ENCODE measurements at regions not wholly inside any gene's neighbourhood (a gene's known extent, or its start where the extent isn't known, plus 50 kb on each side); places are given as distances from the start of the nearest gene placed in this dataset.

DNA sequence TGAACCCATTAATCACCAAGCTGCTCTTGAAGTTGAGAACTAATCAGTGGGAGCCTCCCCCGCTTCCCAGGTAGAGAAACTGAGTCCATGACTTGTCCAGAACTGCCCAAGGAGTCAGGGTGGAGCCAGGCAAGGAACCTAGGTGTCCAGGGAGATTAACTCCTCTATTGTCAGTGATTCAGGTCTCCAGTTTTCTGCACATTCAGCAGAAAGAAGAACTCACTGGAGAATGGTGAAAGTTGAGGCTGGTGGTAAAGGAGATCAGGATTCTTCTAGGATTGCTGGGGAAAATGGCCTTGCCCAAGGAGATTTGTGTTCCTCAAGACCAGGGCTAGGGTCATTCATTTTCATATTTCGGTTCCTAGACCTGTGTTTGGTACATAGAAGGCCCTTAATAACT is 87.2 kb upstream of the CISTR start:
- no peak for DNase-seq

DNA sequence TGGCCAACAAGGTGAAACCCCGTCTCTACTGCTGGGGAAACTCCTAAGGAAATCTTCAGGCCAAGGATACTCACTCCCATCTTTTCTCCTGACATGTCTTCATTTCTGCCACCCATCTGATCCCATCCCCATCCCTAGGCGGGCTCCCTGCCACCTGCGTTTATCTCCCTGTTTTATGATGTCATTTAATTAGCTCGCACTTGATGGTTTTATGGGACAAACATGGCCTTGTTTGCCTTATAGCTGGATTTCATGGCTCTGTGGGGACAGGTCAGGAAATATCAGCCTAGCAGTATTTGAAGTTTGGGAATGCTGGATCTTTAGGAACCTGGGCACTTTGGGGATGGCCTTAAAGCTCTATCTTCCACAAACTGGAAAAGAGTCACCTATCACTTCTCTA is 88.5 kb upstream of the CISTR start:
- no peak for DNase-seq

DNA sequence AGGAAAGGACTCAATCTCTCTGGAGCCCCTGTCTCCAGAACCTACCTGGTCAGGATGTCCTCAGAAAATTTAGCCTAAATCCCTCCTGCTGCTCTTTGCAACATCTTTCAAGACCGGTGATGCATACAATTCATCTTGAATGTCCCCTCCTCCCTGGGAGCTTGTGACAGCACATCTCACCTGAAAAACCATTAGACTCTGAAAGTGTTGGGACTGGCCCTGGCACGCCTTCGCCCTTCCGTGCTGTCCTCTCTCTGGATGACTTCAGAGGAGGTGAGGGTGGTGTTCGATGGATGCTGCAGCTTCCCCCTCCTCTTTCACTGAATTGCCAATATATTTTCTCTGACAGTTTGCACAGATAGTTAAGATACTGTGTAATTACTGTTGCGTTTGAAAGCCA is 90.9 kb upstream of the CISTR start:
- DNase-seq, result no peak

DNA sequence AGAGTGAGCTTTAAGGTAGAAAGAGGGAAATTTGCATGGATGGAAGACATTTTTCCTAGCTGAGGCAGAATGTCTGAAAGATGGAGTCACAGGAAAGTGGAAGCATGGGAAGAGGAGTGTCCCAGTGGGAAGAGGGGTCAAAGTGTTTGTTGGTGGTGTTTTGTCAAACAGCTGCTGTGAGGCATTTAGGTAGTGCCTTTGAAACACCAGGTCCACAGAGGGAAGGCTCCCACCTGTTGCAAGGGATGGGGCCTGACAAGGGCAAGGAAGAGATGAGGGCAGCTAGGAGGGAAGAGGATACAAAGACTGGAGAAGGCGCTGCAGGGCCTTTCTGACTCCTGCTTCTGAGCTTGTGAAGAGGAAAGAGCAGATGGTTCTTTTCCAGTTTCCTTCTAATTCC is 91.8 kb upstream of the CISTR start:
- DNase-seq, result no peak

DNA sequence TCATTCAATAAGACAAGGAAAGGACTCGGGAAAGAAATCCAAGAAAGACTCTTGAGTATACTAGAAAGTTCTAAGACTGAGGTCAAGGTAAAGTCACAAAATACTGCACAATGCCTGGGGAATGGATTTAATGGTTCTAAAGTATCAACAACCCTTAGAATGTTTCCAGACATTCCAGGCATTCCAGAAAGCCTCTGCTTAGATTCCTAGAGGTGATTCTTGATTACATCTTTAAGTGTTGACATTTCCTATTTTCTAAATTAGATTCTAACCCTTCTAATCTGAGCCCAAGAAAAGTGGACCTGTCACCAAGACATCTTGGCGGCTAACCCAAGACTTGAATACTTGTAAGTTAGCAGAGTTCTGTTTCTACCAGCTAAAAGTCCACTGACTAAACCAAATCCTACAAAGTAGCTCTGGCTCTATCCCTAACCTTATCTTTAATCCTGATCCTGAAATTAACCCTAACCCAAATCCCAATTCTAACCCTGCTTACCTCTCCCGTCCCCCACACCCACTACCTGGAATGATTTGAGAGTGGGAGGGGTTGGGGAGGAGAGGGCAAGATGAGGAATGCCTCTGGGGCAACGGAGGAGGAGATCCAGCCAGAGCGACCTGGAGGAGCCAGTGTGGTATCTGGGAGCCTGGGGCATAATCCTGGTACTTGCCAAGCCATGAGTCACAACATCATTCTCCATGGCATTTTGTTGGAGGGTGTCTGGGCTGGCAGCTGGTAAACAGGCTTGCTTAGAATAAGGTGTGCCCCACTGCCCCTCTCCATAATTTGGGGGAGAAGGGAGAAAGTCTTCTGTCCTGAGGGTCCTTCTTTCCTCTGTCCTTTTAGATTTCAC is 93.4 kb upstream of the HOXC13 start:
- peak; percentile 27 to 81 for DNase-seq

DNA sequence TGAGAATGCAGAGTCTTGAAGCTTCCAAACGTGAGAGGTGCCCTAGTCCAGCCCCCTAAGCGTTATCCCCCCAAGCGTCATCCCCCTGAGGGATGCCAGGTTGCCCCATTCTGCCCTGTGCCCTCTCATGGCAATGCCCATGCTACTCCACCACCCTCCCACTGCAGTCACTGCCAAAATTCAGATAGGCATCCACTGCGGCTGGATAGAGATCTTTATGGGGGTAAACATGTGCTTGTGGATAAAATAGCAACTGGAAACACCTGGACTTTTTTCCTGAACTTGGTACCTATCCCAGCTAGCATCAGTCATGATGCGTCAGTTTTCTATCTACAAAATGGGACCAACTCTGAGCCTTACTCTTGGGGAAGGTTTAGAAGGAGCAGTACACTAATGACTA is 92.7 kb upstream of the HOXC13 start:
- no peak for DNase-seq

DNA sequence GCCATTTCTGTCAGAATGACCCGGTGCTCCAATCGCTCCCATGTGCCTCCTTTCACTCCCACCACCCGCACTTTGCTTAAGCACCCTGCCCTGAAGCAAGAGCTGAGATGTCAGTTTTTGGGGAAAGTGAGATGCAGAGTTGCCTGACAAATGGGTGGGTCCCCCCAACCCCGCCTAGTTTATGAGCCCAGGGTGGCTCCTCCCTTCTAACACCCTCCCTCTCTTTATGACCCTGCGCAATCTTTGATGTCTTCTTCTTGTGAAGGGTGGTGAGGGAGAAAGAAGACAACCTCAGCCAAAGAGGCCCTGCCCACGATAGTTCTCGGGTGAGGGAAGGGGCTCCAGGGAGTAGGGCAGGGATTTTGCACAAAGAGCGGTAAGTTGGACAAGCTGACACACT is 89.5 kb upstream of the HOXC13 start:
- DNase-seq, result no peak

DNA sequence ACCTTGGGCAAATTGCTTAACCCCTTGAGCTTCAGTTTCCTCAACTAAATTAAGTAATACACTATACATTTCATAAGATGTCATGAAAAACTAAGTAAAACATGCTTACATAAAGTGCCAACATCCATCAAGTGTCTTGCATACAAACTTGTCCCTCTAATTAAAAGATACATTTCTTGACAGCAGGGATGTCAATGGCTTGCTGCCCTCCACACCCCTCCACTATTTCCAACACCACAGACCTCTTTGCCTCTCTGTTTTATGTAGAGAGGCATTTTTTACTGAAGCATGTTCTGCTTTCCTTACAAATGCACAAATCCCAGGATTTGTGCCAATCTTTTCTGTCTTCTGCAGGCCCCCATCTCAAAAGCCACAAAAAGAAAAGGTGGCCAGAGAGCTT is 89.0 kb upstream of the HOXC13 start:
- DNase-seq, result no peak

DNA sequence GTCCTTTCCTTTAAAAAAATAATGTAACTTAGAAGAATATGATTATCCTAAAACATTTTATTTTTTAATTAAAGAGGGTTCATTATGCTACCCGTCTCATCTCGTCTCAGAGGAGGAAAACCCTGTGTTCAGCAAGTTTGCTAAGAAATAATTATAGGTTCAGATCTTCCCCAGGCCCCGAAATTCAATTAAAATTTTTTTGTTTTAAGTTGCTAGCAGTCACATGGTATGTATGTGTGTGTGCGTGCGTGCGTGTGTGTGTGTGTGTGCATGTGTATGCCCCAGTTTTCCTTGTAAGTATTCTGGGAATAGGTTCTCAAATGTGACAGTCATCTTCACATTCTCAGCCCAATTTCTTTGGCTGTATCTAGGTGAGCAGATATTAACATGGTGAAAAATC is 86.6 kb upstream of the HOXC13 start:
- no peak for DNase-seq

DNA sequence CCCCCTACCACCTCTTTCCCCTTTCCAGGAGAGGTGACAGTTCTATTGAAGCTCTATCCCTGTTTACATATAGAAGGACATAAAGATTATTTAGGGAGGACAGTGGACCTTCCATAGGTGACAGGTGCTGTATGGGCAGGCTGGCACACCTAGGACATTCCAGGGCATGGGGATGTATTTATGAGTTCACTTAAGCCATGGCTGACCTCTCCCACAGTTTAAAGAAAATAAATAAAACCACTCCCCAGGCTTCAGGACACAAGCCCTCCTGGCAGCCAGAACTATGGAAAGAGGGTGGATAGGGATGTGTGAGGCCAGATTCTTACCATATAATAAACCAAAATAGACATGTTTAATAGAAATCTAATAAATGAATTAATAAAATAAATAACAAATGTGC is 85.6 kb upstream of the HOXC13 start:
- DNase-seq, result no peak

DNA sequence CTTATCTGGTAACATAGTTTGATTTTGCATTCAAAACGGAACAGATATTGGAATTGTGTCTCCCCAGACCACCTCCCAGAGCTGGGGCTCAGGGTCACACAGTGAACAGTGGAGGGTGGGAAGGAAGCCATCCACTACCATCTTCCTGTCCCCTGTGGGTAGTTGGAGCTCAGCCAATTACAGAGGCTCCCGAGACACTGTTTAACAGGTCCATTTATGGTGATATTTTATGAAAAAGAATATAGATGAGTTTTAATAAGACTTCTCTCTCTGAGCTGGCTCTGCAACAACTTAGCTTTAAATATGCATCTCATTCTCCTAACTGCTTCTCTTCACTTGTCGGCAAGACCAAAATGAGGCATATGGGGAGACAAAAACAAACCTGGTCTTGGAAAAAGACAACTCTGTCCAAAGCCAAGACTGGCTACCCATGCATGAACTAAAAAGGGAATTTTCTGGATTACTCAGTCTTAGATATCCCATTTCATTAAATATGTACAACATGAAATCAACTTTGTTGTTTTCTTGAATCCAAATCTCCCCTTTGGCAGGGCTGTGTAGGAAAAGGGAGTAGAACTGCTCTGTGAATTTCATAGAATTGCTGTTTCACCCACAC is 83.8 kb upstream of the HOXC13 start:
- DNase-seq, result no peak

DNA sequence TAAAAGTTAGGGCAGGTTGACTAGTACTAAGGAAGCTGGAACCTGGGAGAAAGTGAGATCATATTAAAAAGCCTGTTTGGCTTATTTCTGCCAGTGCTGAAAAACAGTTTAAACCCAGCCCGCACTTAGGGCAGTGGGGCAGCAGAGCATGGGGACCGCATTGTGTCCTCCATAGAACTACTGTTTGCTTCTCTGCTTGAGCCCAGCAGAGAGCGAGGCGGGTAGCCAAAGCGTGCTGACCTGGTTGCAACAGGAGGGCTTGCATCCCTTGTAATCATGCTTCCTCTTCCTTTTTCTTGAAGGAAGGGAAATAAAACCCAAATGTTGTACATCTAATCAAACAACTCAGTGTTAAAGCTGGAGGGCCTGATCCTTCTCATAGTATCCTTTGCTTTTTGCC is 82.5 kb upstream of the HOXC13 start:
- DNase-seq, result no peak

DNA sequence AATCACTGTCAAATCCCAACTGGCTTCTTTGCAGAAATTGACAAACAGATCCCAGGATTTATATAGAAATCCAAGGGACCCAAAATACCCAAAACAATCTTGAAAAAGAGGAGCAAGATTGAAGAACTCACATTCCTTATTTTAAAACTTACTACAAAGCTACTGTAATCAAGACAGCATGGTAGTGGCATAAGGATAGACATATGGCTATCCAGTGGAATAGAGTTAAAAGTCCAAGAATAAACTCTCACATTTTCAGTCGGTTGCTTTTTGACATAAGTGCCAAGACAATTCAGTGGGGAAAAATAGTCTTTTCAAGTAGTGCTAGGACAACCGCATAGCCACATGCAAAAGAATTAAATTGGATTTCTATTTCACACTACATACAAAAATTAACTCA is 81.0 kb upstream of the HOXC13 start:
- DNase-seq, result no peak

DNA sequence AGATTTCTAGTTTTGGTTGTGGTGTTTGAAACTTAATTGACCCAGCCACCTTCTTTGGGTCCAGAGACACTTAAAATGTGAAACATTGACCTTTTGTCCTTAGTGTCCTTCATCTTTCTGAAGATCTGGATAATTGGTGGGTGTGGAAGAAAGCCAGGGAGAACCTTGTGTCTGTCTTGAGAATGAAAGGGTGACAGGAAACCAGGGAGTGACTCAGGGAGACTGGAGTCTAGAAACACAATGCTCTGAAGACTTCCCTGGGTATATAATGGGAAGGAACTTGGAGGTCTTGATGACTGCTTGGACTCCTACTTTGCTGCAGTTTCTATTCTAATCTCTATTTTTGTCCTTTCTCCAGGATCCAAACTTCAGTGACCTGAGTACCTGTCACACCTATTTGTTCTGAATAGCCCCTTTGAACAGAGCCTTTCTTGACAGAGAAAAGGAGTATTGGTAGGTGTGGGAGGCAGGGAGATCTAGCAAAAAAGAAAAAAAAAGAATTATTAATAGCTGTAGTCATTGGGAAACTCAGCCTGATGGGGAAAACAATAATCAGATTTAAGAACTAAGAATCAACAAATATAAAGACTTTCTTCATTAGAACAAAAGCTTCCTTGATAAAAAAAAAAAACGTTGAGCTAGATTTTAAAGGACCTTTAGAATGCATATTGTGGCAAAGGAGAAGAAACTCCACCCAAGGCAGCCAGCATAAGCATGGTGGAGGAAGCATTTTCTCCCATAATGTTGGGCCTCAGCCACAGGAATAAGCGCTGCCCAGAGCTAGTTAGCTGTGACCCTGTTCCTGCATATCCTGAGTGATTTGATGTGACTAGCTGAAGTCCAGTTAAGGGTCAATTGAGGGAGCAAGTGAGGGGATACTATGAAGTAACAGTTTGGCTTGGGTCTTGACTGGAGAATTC is 77.9 kb upstream of the HOXC13 start:
- no peak for DNase-seq

DNA sequence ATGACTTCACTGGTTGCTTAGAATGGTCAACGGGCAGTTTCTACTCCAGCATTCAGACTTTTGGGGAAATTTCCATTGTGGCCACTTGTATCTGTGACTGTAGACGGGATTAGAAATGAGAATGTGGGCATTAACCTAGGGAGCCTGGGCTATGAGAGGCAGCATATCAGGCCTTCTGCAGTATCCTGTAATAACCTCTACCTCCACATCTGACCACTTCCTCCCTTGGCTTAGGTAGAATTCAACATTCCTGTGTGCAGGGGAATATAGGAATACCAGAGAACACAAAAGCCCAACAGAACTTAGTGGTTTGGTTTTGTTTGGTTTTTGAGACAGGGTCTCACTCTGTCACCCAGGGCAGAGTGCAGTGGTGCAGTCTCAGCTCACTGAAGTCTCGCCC is 76.4 kb upstream of the HOXC13 start:
- DNase-seq, result no peak

DNA sequence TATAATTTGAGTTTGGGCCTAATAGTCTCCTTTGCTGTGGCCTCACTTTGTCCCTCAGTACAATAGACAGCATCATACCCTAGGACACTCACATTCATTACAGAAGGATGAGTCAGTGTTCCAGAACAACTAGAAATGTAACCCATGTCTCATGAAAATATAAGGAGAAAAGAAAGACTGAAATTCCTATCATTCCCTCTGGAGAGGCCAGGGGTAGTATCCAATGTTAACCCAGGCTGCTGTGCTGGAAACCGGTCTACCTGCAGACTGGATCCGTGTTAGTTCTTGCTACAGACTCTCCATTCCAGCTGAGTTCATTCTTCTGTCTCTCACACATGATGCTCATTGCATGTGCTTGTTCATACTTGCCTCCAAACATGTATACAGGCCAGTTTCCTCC is 75.8 kb upstream of the HOXC13 start:
- peak in 1 of 2 experiments; percentile 5 for DNase-seq

DNA sequence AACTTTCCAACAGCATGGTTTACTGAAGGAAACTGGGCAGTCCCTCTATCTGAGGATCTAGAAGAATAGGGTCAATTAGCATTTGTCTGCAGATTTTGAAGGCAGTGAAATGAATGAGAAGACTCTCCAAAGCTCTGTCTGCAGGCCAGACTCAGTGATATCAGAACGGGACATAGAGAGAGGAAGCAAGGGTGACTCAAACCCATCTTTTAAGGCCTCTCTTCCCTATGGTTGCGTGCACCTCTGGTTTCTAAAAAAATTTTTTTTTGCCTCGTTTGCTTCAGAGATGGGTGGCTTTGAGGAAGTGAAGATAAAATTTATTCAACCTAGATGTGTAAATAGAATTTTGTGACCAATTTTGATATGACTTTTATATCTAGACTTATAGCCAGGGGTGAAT is 71.9 kb upstream of the HOXC13 start:
- no peak for DNase-seq

DNA sequence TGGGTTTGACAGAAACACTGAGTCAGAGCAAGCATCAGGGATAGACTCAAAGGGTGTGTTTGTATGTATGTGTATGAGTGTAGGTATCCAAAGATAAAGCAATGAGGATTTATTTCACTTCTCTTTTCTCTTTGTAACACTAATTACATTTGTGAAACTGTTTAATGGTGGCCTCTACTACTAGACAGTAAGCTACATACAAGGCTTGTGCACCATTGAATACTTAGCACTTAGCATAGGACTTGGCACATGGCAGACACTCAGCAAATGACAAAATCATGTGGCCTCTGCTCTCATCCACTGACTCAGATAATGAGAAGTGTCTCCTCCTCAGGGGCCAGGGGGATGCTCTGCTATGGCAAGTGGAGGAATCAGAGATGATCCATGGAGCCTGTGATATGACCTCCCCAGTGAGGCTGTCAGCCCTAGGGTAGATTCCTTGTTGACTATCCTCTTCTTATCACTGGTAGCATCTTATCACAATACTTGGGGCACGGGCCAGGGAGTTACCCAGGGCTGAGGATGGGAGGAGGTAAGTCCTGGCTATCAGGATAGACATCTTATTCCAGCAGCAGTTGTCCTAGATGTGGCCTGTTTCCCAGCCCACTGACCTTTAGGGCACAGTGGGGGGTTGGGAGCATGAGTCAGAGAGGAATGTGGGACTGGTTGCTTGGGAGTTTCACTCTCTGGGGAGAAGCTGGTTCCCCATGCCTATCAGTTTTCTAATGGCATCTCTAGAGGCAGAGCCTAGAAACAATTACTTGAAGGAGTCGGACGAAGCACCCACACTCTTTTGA is 71.2 kb upstream of the HOXC13 start:
- peak in 1 of 2 experiments; percentile 29 for DNase-seq

DNA sequence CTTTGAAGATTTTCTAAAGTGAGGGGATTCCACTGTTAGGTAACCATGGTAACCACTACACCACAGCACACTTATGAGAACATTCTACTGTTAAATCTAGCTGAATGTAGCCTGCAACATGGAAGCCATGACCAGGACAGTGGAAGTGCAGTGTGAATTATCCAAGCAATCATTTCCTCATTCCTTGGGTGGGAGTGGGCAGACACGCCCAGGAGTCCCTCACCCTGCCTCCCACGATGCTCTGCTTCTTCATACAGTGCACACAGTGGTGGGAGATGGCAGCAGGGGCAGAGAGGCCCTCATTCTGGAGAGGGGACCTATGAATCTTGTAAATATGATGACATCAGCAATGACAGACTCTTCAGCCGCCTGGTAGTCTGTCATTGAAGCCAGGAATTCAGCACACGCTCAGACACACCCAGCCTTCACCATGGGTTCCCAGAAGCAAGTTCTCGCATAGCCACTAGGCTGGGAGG is 70.1 kb upstream of the HOXC13 start:
- no peak for DNase-seq

DNA sequence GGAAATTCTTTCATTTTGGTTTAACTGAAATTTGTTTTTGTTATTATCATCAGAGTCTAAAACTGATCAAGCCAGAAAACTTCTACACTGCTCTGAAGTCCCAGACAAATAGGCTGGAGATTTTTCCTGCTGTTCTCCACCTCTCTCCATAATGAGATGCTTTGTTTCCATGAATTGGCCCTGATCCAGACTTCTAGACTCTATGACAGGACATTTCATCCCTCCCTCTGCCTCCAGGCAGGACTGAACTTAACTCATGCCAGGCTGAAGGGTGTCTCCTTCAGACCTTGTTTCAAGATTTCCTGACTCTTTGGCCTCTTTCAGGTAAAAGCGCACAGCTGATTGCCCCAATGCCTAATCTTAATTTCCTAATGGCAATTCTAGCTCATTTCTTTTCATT is 69.1 kb upstream of the HOXC13 start:
- DNase-seq, result no peak

DNA sequence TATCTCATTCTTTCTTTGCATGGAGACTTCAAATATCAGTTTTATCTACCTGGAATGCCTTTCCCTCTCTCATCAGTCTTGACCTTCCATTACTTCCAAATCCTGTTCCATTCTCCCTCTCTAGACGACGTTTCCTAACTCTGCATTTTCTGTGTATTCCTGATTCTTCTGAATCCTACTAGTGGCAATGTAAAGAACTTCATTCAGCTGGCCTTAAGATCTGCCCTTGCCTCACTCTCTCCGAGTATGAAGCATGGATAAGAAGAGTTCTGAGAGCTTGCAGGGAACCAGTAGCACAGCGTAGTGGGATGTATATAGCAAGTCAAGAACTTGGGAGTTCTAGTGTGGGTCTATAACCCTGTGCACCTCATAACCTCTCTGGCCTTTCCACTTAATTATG is 68.5 kb upstream of the HOXC13 start:
- DNase-seq, result no peak

DNA sequence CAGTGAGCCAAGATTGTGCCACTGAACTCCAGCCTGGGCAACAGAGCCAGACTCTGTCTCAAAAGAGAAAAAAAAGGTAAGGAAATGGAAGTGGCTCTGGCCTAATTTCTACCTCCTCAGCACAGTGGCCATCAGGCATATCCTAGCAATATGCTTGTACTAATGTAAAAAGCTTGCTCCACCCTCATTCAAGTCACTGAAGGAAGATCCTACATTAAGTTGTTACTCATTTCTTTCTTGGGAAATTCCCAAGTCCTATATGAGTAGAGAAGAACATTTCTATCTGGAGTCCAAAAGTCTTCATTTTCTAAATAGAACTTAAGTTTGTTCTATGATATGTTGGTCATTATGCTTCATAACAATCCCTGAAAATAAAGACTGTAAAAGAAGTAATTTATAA is 67.3 kb upstream of the HOXC13 start:
- DNase-seq, result no peak

DNA sequence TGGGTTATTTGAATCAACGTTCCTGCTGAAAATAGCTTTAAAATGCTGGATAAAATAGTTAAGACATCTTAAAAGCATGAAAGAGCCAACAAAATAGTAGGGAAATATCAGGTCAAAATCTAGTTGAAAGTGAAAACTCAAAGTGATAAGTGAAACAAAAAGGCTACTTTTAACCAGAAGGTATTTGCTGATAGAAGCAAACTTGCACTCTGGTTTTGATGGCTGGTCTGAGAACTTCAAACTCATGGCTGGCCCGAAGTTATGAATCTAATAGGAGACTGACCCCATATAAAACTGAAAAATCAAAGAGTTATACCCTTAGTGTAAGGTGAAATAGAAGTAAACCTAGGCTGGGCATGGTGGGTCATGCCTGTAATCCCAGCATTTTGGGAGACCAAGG is 66.3 kb upstream of the HOXC13 start:
- no peak for DNase-seq
